ENCODE measurements at regions not wholly inside any gene's neighbourhood (a gene's known extent, or its start where the extent isn't known, plus 50 kb on each side); places are given as distances from the start of the nearest gene placed in this dataset.

GRCh38 chr2:196278491-196278911 is 107.1 kb upstream of the STK17B start:
- no peak for TF ChIP-seq GATA2 (IDR thresholded peaks at IDR 0.05; ENCODE audit: low read depth, low read length)
- TF ChIP-seq GATA3 (IDR thresholded peaks at IDR 0.05; ENCODE audit: low read depth, low read length): no peak

All from SH-SY5Y (cell line).